ENCODE measurements at regions not wholly inside any gene's neighbourhood (a gene's known extent, or its start where the extent isn't known, plus 50 kb on each side); places are given as distances from the start of the nearest gene placed in this dataset.
A peak's percentile ranks its signal among the peaks of the same experiment; 100 is the strongest.
"Not testable (repeated sequence)": the region's sequence is repeated elsewhere in the genome, so short reads cannot be mapped to it uniquely, and the experiment has no call there.

- FAIRE-seq, result not testable (repeated sequence)
Observed at GRCh38 chr21:18096413-18096812, 148.2 kb upstream of the CHODL start.

- no peak for FAIRE-seq
Observed at GRCh38 chr21:18089786-18090185, 154.8 kb upstream of the CHODL start.

GRCh38 chr21:18070392-18070791 is 174.2 kb upstream of the CHODL start:
- no peak for FAIRE-seq

GRCh38 chr21:18069875-18070274 is 174.8 kb upstream of the CHODL start:
- no peak for FAIRE-seq

- FAIRE-seq, result no peak
Observed at GRCh38 chr21:18060402-18060801, 184.2 kb upstream of the CHODL start.

- no peak for FAIRE-seq
Observed at GRCh38 chr21:18058731-18059398, 185.8 kb upstream of the CHODL start.

- no peak for FAIRE-seq
Observed at GRCh38 chr21:18053151-18053550, 191.5 kb upstream of the CHODL start.

- no peak for FAIRE-seq
Observed at GRCh38 chr21:18049461-18049860, 195.2 kb upstream of the CHODL start.

- FAIRE-seq, result peak; percentile 82
Observed at GRCh38 chr21:18041012-18041411, 203.6 kb upstream of the CHODL start.

GRCh38 chr21:18030248-18030647 is 211.1 kb upstream of the C21orf91 start:
- no peak for FAIRE-seq

GRCh38 chr21:18026359-18026758 is 207.2 kb upstream of the C21orf91 start:
- no peak for FAIRE-seq

- FAIRE-seq, result no peak
Observed at GRCh38 chr21:18023711-18024110, 204.6 kb upstream of the C21orf91 start.

- FAIRE-seq, result no peak
Observed at GRCh38 chr21:18023157-18023556, 204.0 kb upstream of the C21orf91 start.

- no peak for FAIRE-seq
Observed at GRCh38 chr21:18007121-18007520, 188.0 kb upstream of the C21orf91 start.

- FAIRE-seq, result no peak
Observed at GRCh38 chr21:18006691-18007090, 187.5 kb upstream of the C21orf91 start.

GRCh38 chr21:18002393-18002792 is 183.2 kb upstream of the C21orf91 start:
- no peak for FAIRE-seq

GRCh38 chr21:18000981-18001686 is 182.0 kb upstream of the C21orf91 start:
- no peak for FAIRE-seq

GRCh38 chr21:17998599-17998998 is 179.4 kb upstream of the C21orf91 start:
- FAIRE-seq, result not testable (repeated sequence)

GRCh38 chr21:17989780-17990179 is 170.6 kb upstream of the C21orf91 start:
- no peak for FAIRE-seq

GRCh38 chr21:17988102-17988437 is 168.9 kb upstream of the C21orf91 start:
- no peak for FAIRE-seq

- no peak for FAIRE-seq
Observed at GRCh38 chr21:17987382-17988101, 168.4 kb upstream of the C21orf91 start.

GRCh38 chr21:17981060-17981740 is 162.0 kb upstream of the C21orf91 start:
- FAIRE-seq, result no peak

- no peak for FAIRE-seq
Observed at GRCh38 chr21:17979763-17980162, 160.6 kb upstream of the C21orf91 start.

- FAIRE-seq, result no peak
Observed at GRCh38 chr21:17978895-17979294, 159.7 kb upstream of the C21orf91 start.
